Bronchial epithelial cell (primary cell): ENCODE measurements at regions not wholly inside any gene's neighbourhood (a gene's known extent, or its start where the extent isn't known, plus 50 kb on each side); places are given as distances from the start of the nearest gene placed in this dataset.

Experiments
- DNase-seq: peaks from one replicate; pipeline ENCODE4 v3.0.0-alpha.2; 2010; ENCODE audit warnings: low read depth
- FAIRE-seq: peaks from 2 replicates; lab custom pipeline; 2011; peaks lifted over from hg19 to GRCh38; lab: Jason Lieb, UNC
- H3K27me3 ChIP-seq: 2 replicates; pipeline ENCODE4 v1.5.1; 2011; ENCODE audit warnings: low read length; ENCODE audit not compliant: control insufficient read depth, insufficient read depth
- H3K36me3 ChIP-seq: 2 replicates; pipeline ENCODE4 v1.5.1; 2011; ENCODE audit warnings: low read length; ENCODE audit not compliant: control insufficient read depth, insufficient read depth
- H3K4me3 ChIP-seq: 2 replicates; pipeline ENCODE4 v1.5.1; 2011; ENCODE audit warnings: mild to moderate bottlenecking, low read depth, low read length, control low read depth
- TF ChIP-seq, protein P1 (sequence below): IDR thresholded peaks from 2 replicates; pipeline ENCODE4 v1.5.1; 2011; ENCODE audit warnings: mild to moderate bottlenecking, moderate library complexity, low read length, control low read depth, inconsistent platforms; ENCODE audit not compliant: insufficient read depth, severe bottlenecking

DNA sequence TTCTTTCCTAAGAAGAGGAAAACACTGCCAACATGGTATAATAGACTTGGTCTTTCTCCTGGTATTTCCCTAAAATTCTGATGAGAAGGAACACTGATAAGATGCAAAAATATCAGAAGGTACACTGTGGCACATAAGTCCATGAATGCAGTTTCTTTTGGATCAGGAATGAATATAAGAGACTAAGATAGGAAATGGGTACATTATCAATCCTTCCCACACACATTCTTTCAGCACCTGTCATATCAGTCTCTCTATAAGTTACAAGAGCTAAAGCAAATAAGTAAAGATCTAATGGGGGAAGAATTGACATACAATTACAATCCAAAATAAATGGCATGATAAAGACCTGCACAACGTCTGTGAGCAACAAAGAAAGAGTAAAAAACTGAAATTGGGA, 1101.0 kb downstream of the ROBO2 start:
- H3K36me3 ChIP-seq, result no peaks in the 10 kb centered on the region
- TF ChIP-seq, protein P1, sequence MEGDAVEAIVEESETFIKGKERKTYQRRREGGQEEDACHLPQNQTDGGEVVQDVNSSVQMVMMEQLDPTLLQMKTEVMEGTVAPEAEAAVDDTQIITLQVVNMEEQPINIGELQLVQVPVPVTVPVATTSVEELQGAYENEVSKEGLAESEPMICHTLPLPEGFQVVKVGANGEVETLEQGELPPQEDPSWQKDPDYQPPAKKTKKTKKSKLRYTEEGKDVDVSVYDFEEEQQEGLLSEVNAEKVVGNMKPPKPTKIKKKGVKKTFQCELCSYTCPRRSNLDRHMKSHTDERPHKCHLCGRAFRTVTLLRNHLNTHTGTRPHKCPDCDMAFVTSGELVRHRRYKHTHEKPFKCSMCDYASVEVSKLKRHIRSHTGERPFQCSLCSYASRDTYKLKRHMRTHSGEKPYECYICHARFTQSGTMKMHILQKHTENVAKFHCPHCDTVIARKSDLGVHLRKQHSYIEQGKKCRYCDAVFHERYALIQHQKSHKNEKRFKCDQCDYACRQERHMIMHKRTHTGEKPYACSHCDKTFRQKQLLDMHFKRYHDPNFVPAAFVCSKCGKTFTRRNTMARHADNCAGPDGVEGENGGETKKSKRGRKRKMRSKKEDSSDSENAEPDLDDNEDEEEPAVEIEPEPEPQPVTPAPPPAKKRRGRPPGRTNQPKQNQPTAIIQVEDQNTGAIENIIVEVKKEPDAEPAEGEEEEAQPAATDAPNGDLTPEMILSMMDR, result no peak
- H3K27me3 ChIP-seq, result no peaks in the 10 kb centered on the region
- DNase-seq (peak; percentile 58), FAIRE-seq (no peak)
- H3K4me3 ChIP-seq, result no peak overlapping the region

DNA sequence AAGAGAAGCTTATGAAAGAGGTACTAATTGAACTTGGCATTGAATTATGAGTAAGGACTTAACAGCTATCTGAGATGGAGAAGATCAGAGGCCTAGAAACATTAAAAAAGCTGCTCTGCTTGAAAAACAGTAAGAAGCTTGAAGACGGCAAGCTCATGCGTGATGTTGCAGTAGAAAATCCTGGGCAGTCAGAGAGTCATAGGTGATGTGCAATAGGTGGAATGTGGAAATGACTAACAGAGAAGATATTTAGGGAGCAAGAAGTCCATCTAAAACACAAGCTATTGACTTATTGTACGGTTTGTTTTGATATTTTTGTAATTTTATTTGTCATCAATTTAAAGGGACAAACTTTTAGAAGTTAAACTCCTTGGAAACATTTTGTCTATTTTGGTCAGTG, 1101.4 kb downstream of the ROBO2 start:
- FAIRE-seq (peak; percentile 75), DNase-seq (peak; percentile 95)
- H3K36me3 ChIP-seq, result no peaks in the 10 kb centered on the region
- TF ChIP-seq, protein P1, result no peak
- H3K27me3 ChIP-seq, result no peaks in the 10 kb centered on the region
- no peak overlapping the region for H3K4me3 ChIP-seq

DNA sequence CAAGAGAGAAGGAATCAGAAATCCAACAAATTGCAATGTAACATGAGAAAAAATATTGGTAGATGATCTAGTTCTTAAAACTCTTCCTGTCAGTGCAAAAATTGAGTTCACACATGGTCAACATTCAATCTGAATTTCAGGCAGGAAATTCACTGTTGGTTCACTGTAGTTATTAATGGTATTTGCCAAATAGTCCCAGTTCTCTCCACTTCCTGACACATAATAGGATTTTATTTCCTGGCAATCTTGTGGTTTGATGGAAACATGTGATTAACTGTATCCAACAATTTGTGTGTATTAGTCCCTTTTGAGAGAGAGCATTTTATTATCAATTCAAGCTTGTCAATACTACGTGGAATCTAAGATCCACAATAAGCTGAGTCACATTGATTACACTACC, 1103.1 kb downstream of the ROBO2 start:
- Histone ChIP-seq H3K36me3 (no peaks in the 10 kb centered on the region), H3K27me3 (no peaks in the 10 kb centered on the region), H3K4me3 (no peak overlapping the region)
- FAIRE-seq, result no peak
- DNase-seq, result peak; percentile 3
- TF ChIP-seq, protein P1, result no peak

DNA sequence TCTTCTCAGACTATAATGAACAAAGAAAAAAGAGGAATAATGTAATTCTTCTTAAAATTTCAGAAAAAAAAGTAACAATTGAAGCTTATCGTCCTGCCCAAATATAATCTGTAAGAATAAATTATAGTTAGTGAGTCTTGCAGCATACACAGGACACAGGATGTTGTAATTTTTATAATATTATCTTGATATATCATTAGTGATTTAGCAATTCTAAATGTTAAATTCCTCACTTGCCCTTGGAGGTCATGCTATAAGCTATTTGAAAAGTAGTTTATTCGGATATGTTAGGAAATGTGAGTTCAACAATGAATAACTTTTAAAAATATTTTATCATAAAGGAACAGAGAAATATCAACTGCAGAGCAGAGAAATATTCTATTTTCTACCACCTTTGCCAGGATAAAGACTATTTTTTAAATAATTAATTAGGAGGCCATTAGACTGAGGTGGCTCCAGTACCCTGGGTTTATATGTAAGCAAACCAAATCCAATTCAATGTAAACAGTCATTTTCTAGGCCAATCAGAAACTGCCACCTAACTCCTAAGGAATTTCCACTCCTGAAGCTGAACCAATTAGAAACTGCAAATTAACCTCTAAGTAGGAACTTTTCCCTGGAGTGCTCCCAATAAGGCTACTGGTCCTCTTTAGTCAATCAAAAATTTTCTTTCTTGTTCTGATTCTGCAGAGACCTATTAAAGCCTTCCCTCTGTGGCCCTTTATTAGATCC, 1109.3 kb downstream of the ROBO2 start:
- H3K4me3 ChIP-seq, result no peak overlapping the region
- no peaks in the 10 kb centered on the region for H3K27me3 ChIP-seq
- TF ChIP-seq, protein P1, result no peak
- no peak for FAIRE-seq
- DNase-seq, result no peak
- H3K36me3 ChIP-seq, result no peaks in the 10 kb centered on the region

DNA sequence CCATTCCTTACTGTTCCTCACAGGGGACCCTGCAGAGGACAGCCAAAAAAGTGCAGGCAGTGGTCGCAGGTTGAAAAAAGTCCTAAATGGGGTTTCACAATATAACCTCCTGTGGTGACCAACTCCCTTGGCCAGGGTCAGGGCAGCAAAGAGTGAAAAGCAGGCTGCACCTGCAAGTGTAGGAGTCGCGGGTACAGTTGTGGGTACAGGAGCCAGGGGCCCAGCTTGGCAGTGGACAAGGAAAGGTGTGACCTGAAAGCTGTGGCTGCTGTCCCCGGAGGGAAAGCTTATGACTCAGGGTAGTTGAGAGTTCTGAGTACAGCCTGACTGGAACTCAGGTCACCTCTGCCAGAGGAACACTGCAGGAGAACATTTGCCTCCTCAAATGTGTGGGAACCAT, 1114.1 kb downstream of the ROBO2 start:
- TF ChIP-seq, protein P1, result no peak
- FAIRE-seq (no peak), DNase-seq (no peak)
- Histone ChIP-seq H3K4me3 (no peak overlapping the region), H3K27me3 (no peaks in the 10 kb centered on the region), H3K36me3 (no peaks in the 10 kb centered on the region)
